CD4-positive, alpha-beta memory T cell (primary cell): ENCODE measurements at regions not wholly inside any gene's neighbourhood (a gene's known extent, or its start where the extent isn't known, plus 50 kb on each side); places are given as distances from the start of the nearest gene placed in this dataset.
"Not testable (repeated sequence)": the region's sequence is repeated elsewhere in the genome, so short reads cannot be mapped to it uniquely, and the experiment has no call there.

Experiments used
- CTCF ChIA-PET: fragments of 350-600 bp; sonication (Branson Sonifier 250); formaldehyde crosslinking; loops from one replicate; lab custom pipeline; 2021; ENCODE audit warnings: inconsistent platforms; ENCODE audit not compliant: partially characterized antibody; lab: Charles Lee
- POLR2A ChIA-PET: fragments of 350-600 bp; sonication (Branson Sonifier 250); formaldehyde crosslinking; loops from one replicate; lab custom pipeline; 2021; ENCODE audit not compliant: partially characterized antibody; lab: Charles Lee
- DNase-seq, 5 donors: peaks; one replicate each; pipeline versions ENCODE4 v3.0.0 to v3.0.0-alpha.2; 2020 to 2022; ENCODE audit warnings: mixed read lengths in 1 of 5
- H3K27ac ChIP-seq: one replicate; pipeline ENCODE4 v1.7.0; 2013; ENCODE audit warnings: low read depth, low read length
- H3K27me3 ChIP-seq: 2 replicates; pipeline ENCODE4 v1.7.0; 2013; ENCODE audit warnings: mild to moderate bottlenecking, low read length, moderate library complexity; ENCODE audit not compliant: insufficient read depth
- H3K36me3 ChIP-seq: 2 replicates; pipeline ENCODE4 v1.7.0; 2013; ENCODE audit warnings: mild to moderate bottlenecking, low read length, moderate library complexity; ENCODE audit not compliant: insufficient read depth
- H3K4me1 ChIP-seq: 2 replicates; pipeline ENCODE4 v1.7.0; 2013; ENCODE audit warnings: mild to moderate bottlenecking, low read length, moderate library complexity; ENCODE audit not compliant: insufficient read depth
- H3K4me3 ChIP-seq, 2 donors: one replicate each; pipeline ENCODE4 v1.7.0; 2013; ENCODE audit warnings: low read length in 2 of 2, mild to moderate bottlenecking in 1 of 2
- H3K9me3 ChIP-seq, 2 donors: one replicate each; pipeline ENCODE4 v1.7.0; 2013; ENCODE audit warnings: low read length in 2 of 2, control low read depth in 1 of 2; ENCODE audit not compliant: control insufficient read depth in 1 of 2
- H3K27ac Mint-ChIP-seq, 7 donors: one replicate each; pipeline ENCODE4 v1.8.0; 2020 to 2021; ENCODE audit warnings: mixed read lengths in 7 of 7, mild to moderate bottlenecking in 6 of 7, inconsistent platforms in 3 of 7, moderate library complexity in 3 of 7
- H3K27me3 Mint-ChIP-seq, 2 donors: one replicate each; pipeline ENCODE4 v1.8.0; 2020 to 2021; ENCODE audit warnings: mixed read lengths in 2 of 2
- H3K36me3 Mint-ChIP-seq, 2 donors: one replicate each; pipeline ENCODE4 v1.8.0; 2020 to 2021; ENCODE audit warnings: mixed read lengths in 2 of 2, inconsistent platforms in 1 of 2, mild to moderate bottlenecking in 1 of 2
- H3K4me1 Mint-ChIP-seq, 4 donors: one replicate each; pipeline ENCODE4 v1.8.0; 2020 to 2021; ENCODE audit warnings: mixed read lengths in 4 of 4, mild to moderate bottlenecking in 1 of 4
- H3K4me3 Mint-ChIP-seq, 8 donors: one replicate each; pipeline ENCODE4 v1.8.0; 2020 to 2021; ENCODE audit warnings: mixed read lengths in 8 of 8, mild to moderate bottlenecking in 7 of 8, moderate library complexity in 6 of 8, inconsistent platforms in 3 of 8
- H3K9me3 Mint-ChIP-seq, 8 donors: one replicate each; pipeline ENCODE4 v1.8.0; 2020 to 2021; ENCODE audit warnings: mixed read lengths in 8 of 8, mild to moderate bottlenecking in 5 of 8, inconsistent platforms in 3 of 8, moderate library complexity in 1 of 8
- intact Hi-C: fragments of 100-400 bp; cut with micrococcal nuclease; formaldehyde crosslinking; loops from one replicate; pipeline ENCODE4 v1.15.1; 2023

DNA sequence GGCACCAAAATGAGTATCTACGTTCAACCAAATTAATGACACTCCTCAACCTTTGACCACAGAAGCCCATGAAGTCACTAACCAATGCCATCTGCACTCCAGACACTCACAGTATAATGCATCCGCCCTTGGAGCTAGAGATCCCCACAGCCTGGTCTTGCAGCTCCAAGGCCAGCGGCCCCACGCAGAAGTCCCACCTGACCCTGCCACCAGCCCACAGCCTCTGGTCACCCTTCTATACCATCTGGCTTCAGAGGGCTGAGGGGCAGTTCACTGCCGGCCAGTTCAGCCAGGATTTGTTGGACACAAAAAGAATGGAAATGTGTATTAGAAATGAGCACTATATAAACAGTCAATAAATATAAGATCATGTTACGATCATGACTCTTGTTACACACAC, 211.2 kb downstream of the RRAGC start:
- H3K4me3 ChIP-seq = no peak overlapping the region
- Mint-ChIP-seq H3K36me3 (no peaks in the 10 kb centered on the region), H3K9me3 (peaks cover 0 to 4% (median 0%) of the 10 kb centered on the region in 8 donors), H3K4me3 (no peak overlapping the region), H3K27me3 (peaks cover 9 to 28% of the 10 kb centered on the region in 2 donors), H3K27ac (no peak overlapping the region), H3K4me1 (no peaks in the 10 kb centered on the region)
- H3K36me3 ChIP-seq = no peaks in the 10 kb centered on the region
- POLR2A ChIA-PET = no interaction called here
- CTCF ChIA-PET = no interaction called here
- no peak for DNase-seq
- intact Hi-C loops = no loop called here
- no peaks in the 10 kb centered on the region for H3K27me3 ChIP-seq
- H3K4me1 ChIP-seq = no peaks in the 10 kb centered on the region
- no peak overlapping the region for H3K27ac ChIP-seq
- H3K9me3 ChIP-seq = no peaks in the 10 kb centered on the region

DNA sequence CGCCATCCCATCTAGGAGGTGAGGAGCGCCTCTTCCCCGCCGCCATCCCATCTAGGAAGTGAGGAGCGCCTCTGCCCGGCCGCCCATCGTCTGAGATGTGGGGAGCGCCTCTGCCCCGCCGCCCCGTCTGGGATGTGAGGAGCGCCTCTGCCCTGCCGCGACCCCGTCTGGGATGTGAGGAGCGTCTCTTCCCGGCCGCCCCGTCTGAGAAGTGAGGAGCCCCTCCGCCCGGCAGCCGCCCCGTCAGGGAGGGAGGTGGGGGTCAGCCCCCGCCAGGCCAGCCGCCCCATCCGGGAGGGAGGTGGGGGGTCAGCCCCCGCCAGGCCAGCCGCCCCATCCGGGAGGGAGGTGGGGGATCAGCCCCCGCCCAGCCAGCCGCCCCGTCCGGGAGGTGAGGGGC, 212.2 kb downstream of the RRAGC start:
- CTCF ChIA-PET, intact Hi-C loops, H3K4me1 ChIP-seq, H3K9me3 ChIP-seq, H3K4me1 Mint-ChIP-seq, H3K27ac ChIP-seq, H3K4me3 ChIP-seq, H3K27ac Mint-ChIP-seq, H3K36me3 Mint-ChIP-seq, H3K36me3 ChIP-seq, H3K9me3 Mint-ChIP-seq, H3K4me3 Mint-ChIP-seq, POLR2A ChIA-PET, DNase-seq, H3K27me3 ChIP-seq: not testable (repeated sequence)
- H3K27me3 Mint-ChIP-seq = peaks cover 9 to 30% of the 10 kb centered on the region in 2 donors

DNA sequence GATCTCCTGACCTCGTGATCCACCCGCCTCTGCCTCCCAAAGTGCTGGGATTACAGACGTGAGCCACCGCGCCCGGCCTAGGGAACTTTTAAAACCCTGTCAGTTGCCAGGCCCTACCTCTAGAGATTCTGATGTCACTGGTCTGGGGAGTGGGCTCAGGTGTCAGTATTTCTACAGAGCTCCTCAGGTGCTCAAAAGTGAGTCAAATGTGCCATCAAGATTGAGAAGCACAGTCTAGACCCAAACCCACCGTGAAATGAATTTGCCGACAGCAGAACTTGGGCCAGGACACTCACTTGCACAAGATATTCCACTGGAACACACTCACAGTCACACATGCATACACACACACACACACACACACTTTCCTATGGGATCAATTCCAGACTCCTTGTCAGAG, 215.5 kb downstream of the RRAGC start:
- intact Hi-C loops = no loop called here
- no peaks in the 10 kb centered on the region for H3K36me3 Mint-ChIP-seq
- H3K4me1 ChIP-seq = no peaks in the 10 kb centered on the region
- no peaks in the 10 kb centered on the region for H3K27me3 ChIP-seq
- peaks cover 7 to 25% of the 10 kb centered on the region in 2 donors for H3K27me3 Mint-ChIP-seq
- H3K27ac ChIP-seq = no peak overlapping the region
- no peak for DNase-seq
- ChIA-PET POLR2A (no interaction called here), CTCF (no interaction called here)
- H3K4me1 Mint-ChIP-seq = no peaks in the 10 kb centered on the region
- H3K4me3 ChIP-seq = no peak overlapping the region
- H3K9me3 ChIP-seq = no peaks in the 10 kb centered on the region
- no peak overlapping the region for H3K27ac Mint-ChIP-seq
- peaks cover 0 to 8% (median 2%) of the 10 kb centered on the region in 8 donors for H3K9me3 Mint-ChIP-seq
- H3K4me3 Mint-ChIP-seq = no peak overlapping the region
- no peaks in the 10 kb centered on the region for H3K36me3 ChIP-seq

DNA sequence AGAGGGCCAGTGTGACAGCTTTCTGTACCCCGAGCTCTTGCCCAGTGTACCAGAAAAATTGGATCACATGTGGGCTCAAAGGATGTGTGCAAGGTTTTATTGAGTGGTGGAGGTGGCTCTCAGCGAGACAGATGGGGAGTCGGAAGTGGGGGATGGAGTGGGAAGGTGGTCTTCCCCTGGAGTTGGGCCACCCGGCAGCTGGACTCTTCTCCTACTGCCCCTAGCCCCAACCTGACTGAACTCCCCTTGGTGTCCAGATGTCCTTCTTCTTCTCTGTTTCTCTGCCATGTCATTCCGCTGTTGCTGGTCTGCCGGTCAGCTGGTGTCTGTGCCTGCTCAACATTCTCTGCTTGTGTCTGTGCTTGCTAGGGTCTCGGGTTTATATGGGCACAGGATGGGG, 217.9 kb downstream of the RRAGC start:
- no peaks in the 10 kb centered on the region for H3K27me3 ChIP-seq
- Mint-ChIP-seq H3K4me1 (no peaks in the 10 kb centered on the region), H3K27me3 (peaks cover 12 to 26% of the 10 kb centered on the region in 2 donors), H3K27ac (no peak overlapping the region), H3K9me3 (peaks cover 0 to 11% (median under 1%) of the 10 kb centered on the region in 8 donors), H3K4me3 (no peak overlapping the region), H3K36me3 (no peaks in the 10 kb centered on the region)
- H3K9me3 ChIP-seq = no peaks in the 10 kb centered on the region
- intact Hi-C loops = no loop called here
- POLR2A ChIA-PET = no interaction called here
- no peak overlapping the region for H3K4me3 ChIP-seq
- H3K4me1 ChIP-seq = no peaks in the 10 kb centered on the region
- no peaks in the 10 kb centered on the region for H3K36me3 ChIP-seq
- no peak for DNase-seq
- CTCF ChIA-PET = no interaction called here
- H3K27ac ChIP-seq = no peak overlapping the region

DNA sequence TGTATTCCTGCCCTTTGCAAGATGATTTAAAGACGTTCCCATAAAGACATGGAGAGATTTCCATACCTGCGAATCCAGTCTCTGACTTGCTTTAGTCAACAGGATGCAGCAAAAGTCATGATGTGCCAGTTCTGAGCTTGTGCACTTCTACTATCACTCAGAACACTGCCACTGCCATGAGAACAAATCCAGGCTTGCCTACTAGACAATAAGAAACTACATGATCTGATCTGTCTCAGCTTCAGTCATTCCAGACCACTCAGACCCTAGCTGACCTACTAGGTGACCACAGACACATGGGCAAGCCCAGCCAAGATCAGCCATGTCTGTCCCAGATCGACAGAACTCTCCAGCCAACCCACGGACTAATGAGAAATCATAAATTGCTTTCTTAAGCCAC, 219.2 kb downstream of the RRAGC start:
- Histone ChIP-seq H3K27me3 (peaks cover 3% of the 10 kb centered on the region), H3K27ac (no peak overlapping the region), H3K4me3 (no peak overlapping the region), H3K4me1 (no peaks in the 10 kb centered on the region), H3K36me3 (no peaks in the 10 kb centered on the region), H3K9me3 (no peaks in the 10 kb centered on the region)
- no peak overlapping the region for H3K4me3 Mint-ChIP-seq
- H3K27me3 Mint-ChIP-seq = peaks cover 22 to 31% of the 10 kb centered on the region in 2 donors
- ChIA-PET CTCF (no interaction called here), POLR2A (no interaction called here)
- intact Hi-C loops = no loop called here
- H3K9me3 Mint-ChIP-seq = peaks cover 0 to 14% (median 2%) of the 10 kb centered on the region in 8 donors
- H3K27ac Mint-ChIP-seq = no peak overlapping the region
- no peaks in the 10 kb centered on the region for H3K4me1 Mint-ChIP-seq
- no peaks in the 10 kb centered on the region for H3K36me3 Mint-ChIP-seq
- no peak for DNase-seq

DNA sequence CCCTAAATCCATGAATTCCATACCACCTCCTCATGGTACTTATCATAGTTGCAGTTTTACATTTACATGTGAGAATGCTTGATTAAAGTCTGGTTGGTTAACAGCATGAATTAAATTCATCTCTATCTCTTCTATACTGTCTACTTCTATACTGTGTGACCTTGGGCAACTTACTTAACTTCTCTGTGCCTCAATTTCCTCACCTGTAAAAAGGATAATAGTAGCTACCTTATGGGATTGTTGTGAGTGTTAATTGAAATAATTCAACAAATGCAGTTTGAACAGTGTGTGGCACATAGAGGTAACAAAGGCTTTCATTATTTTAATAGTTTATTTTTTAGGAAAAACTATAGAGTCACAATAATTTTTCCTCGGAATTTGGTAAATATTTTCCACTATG, 231.3 kb downstream of the RRAGC start:
- Histone ChIP-seq H3K9me3 (no peaks in the 10 kb centered on the region), H3K27me3 (no peaks in the 10 kb centered on the region), H3K4me1 (no peaks in the 10 kb centered on the region), H3K36me3 (no peaks in the 10 kb centered on the region), H3K4me3 (no peak overlapping the region), H3K27ac (no peak overlapping the region)
- ChIA-PET POLR2A (no interaction called here), CTCF (no interaction called here)
- DNase-seq = no peak
- Mint-ChIP-seq H3K27ac (no peak overlapping the region), H3K36me3 (no peaks in the 10 kb centered on the region), H3K27me3 (peaks cover 15 to 20% of the 10 kb centered on the region in 2 donors), H3K9me3 (peaks cover 0 to 25% (median 7%) of the 10 kb centered on the region in 8 donors), H3K4me3 (no peak overlapping the region), H3K4me1 (no peaks in the 10 kb centered on the region)
- intact Hi-C loops = no loop called here

DNA sequence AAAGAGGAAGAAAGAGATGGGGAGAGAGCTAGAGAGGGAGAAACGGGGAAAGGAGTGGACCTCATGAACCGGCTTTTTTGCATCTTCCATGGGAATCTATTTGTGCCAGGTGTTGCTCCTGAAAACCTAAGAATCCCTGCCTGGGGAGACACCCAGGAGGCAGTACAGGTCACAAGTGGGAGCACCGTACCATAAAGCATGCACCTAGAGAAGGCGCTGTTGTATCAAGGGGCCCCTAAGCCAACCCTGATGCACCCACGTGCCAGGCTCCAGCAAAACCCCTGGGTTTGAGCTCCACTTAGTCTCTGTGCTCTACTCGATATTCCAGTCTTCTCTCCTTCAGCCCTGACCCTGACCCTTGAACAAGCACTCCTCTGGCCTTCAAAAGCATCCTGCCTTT, 233.6 kb downstream of the RRAGC start:
- Histone ChIP-seq H3K36me3 (no peaks in the 10 kb centered on the region), H3K9me3 (no peaks in the 10 kb centered on the region), H3K4me1 (no peaks in the 10 kb centered on the region), H3K4me3 (no peak overlapping the region), H3K27ac (no peak overlapping the region), H3K27me3 (no peaks in the 10 kb centered on the region)
- H3K4me1 Mint-ChIP-seq = no peaks in the 10 kb centered on the region
- peaks cover 3 to 7% of the 10 kb centered on the region in 2 donors for H3K27me3 Mint-ChIP-seq
- ChIA-PET POLR2A (interaction anchor here (0.6 kb wide), 1 partner anchor 17 kb away, joined by 3 read pairs; no protein-coding TSS in a partner anchor), CTCF (no interaction called here)
- no peaks in the 10 kb centered on the region for H3K36me3 Mint-ChIP-seq
- H3K9me3 Mint-ChIP-seq = peaks cover 0 to 11% (median 5%) of the 10 kb centered on the region in 8 donors
- intact Hi-C loops = no loop called here
- H3K4me3 Mint-ChIP-seq = no peak overlapping the region
- no peak overlapping the region for H3K27ac Mint-ChIP-seq
- no peak for DNase-seq
